H9 (cell line): ENCODE measurements at regions not wholly inside any gene's neighbourhood (a gene's known extent, or its start where the extent isn't known, plus 50 kb on each side); places are given as distances from the start of the nearest gene placed in this dataset.

Experiments used
- DNase-seq: peaks from one replicate; pipeline ENCODE4 v3.0.0-alpha.2; 2017
- H2AFZ ChIP-seq: one replicate; pipeline ENCODE4 v1.6.1; 2013; ENCODE audit warnings: mild to moderate bottlenecking, low read length, control low read depth, moderate library complexity
- H2AK5ac ChIP-seq: 2 replicates; pipeline ENCODE4 v1.6.1; 2013; ENCODE audit warnings: low read length, control low read depth, mixed read lengths; ENCODE audit not compliant: insufficient read length
- H2BK120ac ChIP-seq: one replicate; pipeline ENCODE4 v1.6.1; 2013; ENCODE audit warnings: low read depth, mild to moderate bottlenecking, low read length, control low read depth, inconsistent platforms; ENCODE audit not compliant: poor library complexity, severe bottlenecking
- H2BK12ac ChIP-seq: 2 replicates; pipeline ENCODE4 v1.6.1; 2013; ENCODE audit warnings: low read length, control low read depth, mixed read lengths, low read depth; ENCODE audit not compliant: insufficient read length
- H2BK15ac ChIP-seq: 2 replicates; pipeline ENCODE4 v1.6.1; 2013; ENCODE audit warnings: low read depth, low read length, control low read depth
- H2BK20ac ChIP-seq: one replicate; pipeline ENCODE4 v1.6.1; 2013; ENCODE audit warnings: low read depth, mild to moderate bottlenecking, low read length, control low read depth, inconsistent platforms; ENCODE audit not compliant: poor library complexity, severe bottlenecking
- H2BK5ac ChIP-seq: 2 replicates; pipeline ENCODE4 v1.6.1; 2013; ENCODE audit warnings: low read length, control low read depth, mixed read lengths; ENCODE audit not compliant: insufficient read length
- H3K14ac ChIP-seq: 2 replicates; pipeline ENCODE4 v1.6.1; 2013; ENCODE audit warnings: low read length, control low read depth; ENCODE audit not compliant: insufficient read depth
- H3K18ac ChIP-seq: 2 replicates; pipeline ENCODE4 v1.6.1; 2013; ENCODE audit warnings: low read depth, mild to moderate bottlenecking, mixed read lengths, low read length, control low read depth; ENCODE audit not compliant: insufficient read length
- H3K23ac ChIP-seq: 2 replicates; pipeline ENCODE4 v1.6.1; 2013; ENCODE audit warnings: low read length, control low read depth, mixed read lengths, low read depth; ENCODE audit not compliant: insufficient read length
- H3K23me2 ChIP-seq: 2 replicates; pipeline ENCODE4 v1.6.1; 2013; ENCODE audit warnings: low read depth, mild to moderate bottlenecking, mixed read lengths, low read length, control low read depth; ENCODE audit not compliant: insufficient read length, poor library complexity, severe bottlenecking
- H3K27ac ChIP-seq: 2 replicates; pipeline ENCODE4 v1.5.1; 2013; ENCODE audit warnings: low read length, control low read depth, mixed read lengths, low read depth; ENCODE audit not compliant: insufficient read length
- H3K27me3 ChIP-seq: 2 replicates; pipeline ENCODE4 v1.6.1; 2013; ENCODE audit warnings: low read length, control low read depth, inconsistent platforms; ENCODE audit not compliant: insufficient read depth
- H3K4ac ChIP-seq: 2 replicates; pipeline ENCODE4 v1.6.1; 2013; ENCODE audit warnings: low read depth, mild to moderate bottlenecking, control low read depth, inconsistent platforms, low read length, moderate library complexity
- H3K4me1 ChIP-seq: 2 replicates; pipeline ENCODE4 v1.6.1; 2013; ENCODE audit warnings: low read length, control low read depth, inconsistent platforms; ENCODE audit not compliant: insufficient read depth
- H3K4me2 ChIP-seq: 2 replicates; pipeline ENCODE4 v1.6.1; 2013; ENCODE audit warnings: low read length, control low read depth, mixed read lengths; ENCODE audit not compliant: insufficient read length, insufficient read depth
- H3K56ac ChIP-seq: 2 replicates; pipeline ENCODE4 v1.6.1; 2013; ENCODE audit warnings: low read depth, mild to moderate bottlenecking, mixed read lengths, low read length, control low read depth; ENCODE audit not compliant: insufficient read length
- H3K79me1 ChIP-seq: 2 replicates; pipeline ENCODE4 v1.6.1; 2013; ENCODE audit warnings: low read depth, mild to moderate bottlenecking, moderate library complexity, low read length, control low read depth, inconsistent platforms; ENCODE audit not compliant: insufficient read depth, poor library complexity, severe bottlenecking
- H3K79me2 ChIP-seq: 2 replicates; pipeline ENCODE4 v1.6.1; 2013; ENCODE audit warnings: low read length, control low read depth, inconsistent platforms; ENCODE audit not compliant: insufficient read depth
- H3K9ac ChIP-seq: 2 replicates; pipeline ENCODE4 v1.6.1; 2013; ENCODE audit warnings: low read length, control low read depth, mixed read lengths; ENCODE audit not compliant: insufficient read length; ENCODE audit errors: extremely low read depth
- H3K9me3 ChIP-seq: one replicate; pipeline ENCODE4 v1.6.1; 2013; ENCODE audit warnings: low read depth, low read length, inconsistent platforms; ENCODE audit not compliant: control insufficient read depth
- H3T11ph ChIP-seq: one replicate; pipeline ENCODE4 v1.6.1; 2013; ENCODE audit warnings: mild to moderate bottlenecking, low read length, control low read depth, inconsistent platforms
- H4K20me1 ChIP-seq: one replicate; pipeline ENCODE4 v1.6.1; 2013; ENCODE audit not compliant: control insufficient read depth, insufficient read length, insufficient read depth
- H4K5ac ChIP-seq: 2 replicates; pipeline ENCODE4 v1.6.1; 2013; ENCODE audit warnings: low read depth, mild to moderate bottlenecking, mixed read lengths, low read length, control low read depth; ENCODE audit not compliant: insufficient read length
- H4K8ac ChIP-seq: replicated peaks from 2 replicates; pipeline ENCODE4 v1.6.1; 2013; ENCODE audit warnings: low read length, control low read depth, mixed read lengths, low read depth; ENCODE audit not compliant: insufficient read length
- H4K91ac ChIP-seq: 2 replicates; pipeline ENCODE4 v1.6.1; 2013; ENCODE audit warnings: low read depth, mild to moderate bottlenecking, moderate library complexity, mixed read lengths, low read length, control low read depth; ENCODE audit not compliant: insufficient read length
- H3K27ac Mint-ChIP-seq, 3 experiments: 2 replicates in 2 of 3; 3 replicates in 1 of 3; pipeline ENCODE4 v1.8.0; 2020 to 2021; ENCODE audit warnings: mixed read lengths in 3 of 3, mild to moderate bottlenecking in 1 of 3, moderate library complexity in 1 of 3
- H3K27me3 Mint-ChIP-seq: 2 replicates; pipeline ENCODE4 v1.8.0; 2021; ENCODE audit warnings: low read depth, mild to moderate bottlenecking, moderate library complexity, mixed read lengths
- H3K36me3 Mint-ChIP-seq, 3 experiments: 2 replicates in 2 of 3; 3 replicates in 1 of 3; pipeline ENCODE4 v1.8.0; 2020 to 2021; ENCODE audit warnings: low read depth in 3 of 3, mixed read lengths in 3 of 3; ENCODE audit not compliant: insufficient read depth in 1 of 3
- H3K4me1 Mint-ChIP-seq, 2 experiments: 2 replicates each; pipeline ENCODE4 v1.8.0; 2020; ENCODE audit warnings: mixed read lengths in 2 of 2
- H3K4me3 Mint-ChIP-seq, 2 experiments: 2 replicates in 1 of 2; 3 replicates in 1 of 2; pipeline ENCODE4 v1.8.0; 2020 to 2021; ENCODE audit warnings: mild to moderate bottlenecking in 2 of 2, mixed read lengths in 2 of 2, moderate library complexity in 1 of 2
- H3K9me3 Mint-ChIP-seq, 2 experiments: 2 replicates in 1 of 2; 3 replicates in 1 of 2; pipeline ENCODE4 v1.8.0; 2020; ENCODE audit warnings: mild to moderate bottlenecking in 2 of 2, mixed read lengths in 2 of 2, moderate library complexity in 1 of 2
- WGBS: extraction: QIAGEN DNeasy Blood & Tissue Kit; methylation state at CpG from one replicate; pipeline ENCODE4 v1.1.7; 2013; ENCODE audit warnings: missing lambda C conversion rate, low lambda C conversion rate, mixed read lengths; ENCODE audit not compliant: insufficient read length; ENCODE audit errors: extremely low coverage; 5-methylcytosine and 5-hydroxymethylcytosine counted together
- TF ChIP-seq, protein P1 (sequence below): fragments of 200-600 bp; sonication (generic); conservative IDR thresholded peaks from 3 replicates; pipeline ENCODE4 v1.8.0; 2021; ENCODE audit warnings: antibody characterized with exemption, mild to moderate bottlenecking

DNA sequence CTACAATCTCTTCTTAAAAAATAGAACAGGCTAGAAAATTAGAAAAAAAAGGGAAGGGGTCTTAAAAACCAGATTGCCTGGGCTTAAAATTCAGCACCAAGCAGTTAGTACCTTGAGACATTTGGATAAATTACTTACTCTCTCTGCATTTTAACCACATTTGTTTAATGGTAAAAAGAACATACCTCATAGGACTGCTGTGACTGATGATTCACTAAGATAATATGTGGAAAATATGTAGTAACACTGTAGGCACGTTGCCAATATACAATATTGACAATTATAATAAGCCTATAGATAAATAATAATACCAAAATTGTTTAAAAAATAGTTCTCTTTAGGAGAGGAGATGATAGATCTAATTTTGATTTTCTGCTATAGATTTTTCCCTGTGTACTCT, 750.4 kb downstream of the TENT5A start:
- Histone ChIP-seq H4K5ac (no peak overlapping the region), H3K18ac (no peak overlapping the region), H4K91ac (no peak overlapping the region), H3K9me3 (no peaks in the 10 kb centered on the region), H2BK12ac (no peak overlapping the region), H3K79me1 (no peaks in the 10 kb centered on the region), H3K14ac (no peak overlapping the region), H2BK5ac (no peak overlapping the region), H3K56ac (no peak overlapping the region), H3T11ph (no peak overlapping the region), H3K4ac (no peak overlapping the region), H3K79me2 (no peaks in the 10 kb centered on the region), H4K8ac (no peak overlapping the region), H3K27me3 (no peaks in the 10 kb centered on the region), H2BK20ac (no peak overlapping the region), H3K23ac (no peak overlapping the region), H2BK120ac (no peak overlapping the region), H2AK5ac (no peak overlapping the region), H2BK15ac (no peak overlapping the region), H3K4me2 (no peak overlapping the region), H3K9ac (no peak overlapping the region), H3K4me1 (no peaks in the 10 kb centered on the region), H3K27ac (no peak overlapping the region), H3K23me2 (no peaks in the 10 kb centered on the region), H4K20me1 (no peaks in the 10 kb centered on the region), H2AFZ (no peak overlapping the region)
- TF ChIP-seq, protein P1, sequence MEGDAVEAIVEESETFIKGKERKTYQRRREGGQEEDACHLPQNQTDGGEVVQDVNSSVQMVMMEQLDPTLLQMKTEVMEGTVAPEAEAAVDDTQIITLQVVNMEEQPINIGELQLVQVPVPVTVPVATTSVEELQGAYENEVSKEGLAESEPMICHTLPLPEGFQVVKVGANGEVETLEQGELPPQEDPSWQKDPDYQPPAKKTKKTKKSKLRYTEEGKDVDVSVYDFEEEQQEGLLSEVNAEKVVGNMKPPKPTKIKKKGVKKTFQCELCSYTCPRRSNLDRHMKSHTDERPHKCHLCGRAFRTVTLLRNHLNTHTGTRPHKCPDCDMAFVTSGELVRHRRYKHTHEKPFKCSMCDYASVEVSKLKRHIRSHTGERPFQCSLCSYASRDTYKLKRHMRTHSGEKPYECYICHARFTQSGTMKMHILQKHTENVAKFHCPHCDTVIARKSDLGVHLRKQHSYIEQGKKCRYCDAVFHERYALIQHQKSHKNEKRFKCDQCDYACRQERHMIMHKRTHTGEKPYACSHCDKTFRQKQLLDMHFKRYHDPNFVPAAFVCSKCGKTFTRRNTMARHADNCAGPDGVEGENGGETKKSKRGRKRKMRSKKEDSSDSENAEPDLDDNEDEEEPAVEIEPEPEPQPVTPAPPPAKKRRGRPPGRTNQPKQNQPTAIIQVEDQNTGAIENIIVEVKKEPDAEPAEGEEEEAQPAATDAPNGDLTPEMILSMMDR, result no peak
- no peak for DNase-seq
- Mint-ChIP-seq H3K27me3 (no peaks in the 10 kb centered on the region), H3K27ac (no peak overlapping the region), H3K4me1 (no peaks in the 10 kb centered on the region), H3K4me3 (no peak overlapping the region), H3K9me3 (peaks cover 22 to 26% of the 10 kb centered on the region in 2 experiments), H3K36me3 (peaks cover 6 to 11% (median 7%) of the 10 kb centered on the region in 3 experiments; a peak in 6 of 7 replicates)
- WGBS, result no CpG with 5 or more reads among the region's 1 CpG
